HG03378 (cell line): ENCODE measurements at regions not wholly inside any gene's neighbourhood (a gene's known extent, or its start where the extent isn't known, plus 50 kb on each side); places are given as distances from the start of the nearest gene placed in this dataset.
"Not testable (repeated sequence)": the region's sequence is repeated elsewhere in the genome, so short reads cannot be mapped to it uniquely, and the experiment has no call there.

ENCODE experiments used
- ATAC-seq: cut with Tn5 transposase; IDR thresholded peaks from one replicate; pipeline ENCODE4 v1.9.1; 2021; ENCODE audit warnings: mild to moderate bottlenecking, moderate library complexity; ENCODE audit not compliant: unreplicated experiment

DNA sequence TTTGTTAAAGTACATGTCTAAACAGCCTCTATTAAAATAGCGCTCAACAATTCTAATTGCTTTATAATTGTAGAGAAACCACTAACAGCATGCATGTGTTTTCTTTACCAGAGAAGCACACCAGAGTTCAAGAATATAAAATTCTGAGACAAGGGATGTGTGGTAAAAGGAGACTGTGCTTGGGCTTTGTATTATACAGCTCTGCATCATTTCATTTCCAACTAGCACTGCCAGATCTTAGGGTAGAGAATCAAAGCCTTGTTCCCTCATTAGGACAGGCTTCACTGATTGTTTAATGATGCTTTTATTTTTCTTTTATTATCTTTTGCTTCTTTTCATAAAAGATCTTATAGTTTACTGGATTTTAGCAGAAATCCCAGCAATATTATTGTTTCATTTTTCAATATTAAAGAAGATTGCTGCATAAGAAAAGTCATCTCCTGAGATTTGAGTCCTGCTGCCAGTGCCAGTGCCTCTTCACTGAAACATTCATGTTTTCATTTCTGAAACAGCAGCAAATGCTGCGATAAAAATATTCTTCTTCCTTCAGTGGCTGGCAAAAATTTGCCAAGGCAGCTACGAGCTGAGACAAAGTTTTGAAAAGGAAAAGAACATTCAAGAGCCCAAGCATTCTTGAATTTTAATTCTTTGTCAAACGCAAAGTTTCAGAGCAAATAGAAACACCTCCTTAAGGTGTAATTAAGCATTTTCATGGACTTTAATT, 491.0 kb upstream of the PIK3R1 start:
- no peak for ATAC-seq

DNA sequence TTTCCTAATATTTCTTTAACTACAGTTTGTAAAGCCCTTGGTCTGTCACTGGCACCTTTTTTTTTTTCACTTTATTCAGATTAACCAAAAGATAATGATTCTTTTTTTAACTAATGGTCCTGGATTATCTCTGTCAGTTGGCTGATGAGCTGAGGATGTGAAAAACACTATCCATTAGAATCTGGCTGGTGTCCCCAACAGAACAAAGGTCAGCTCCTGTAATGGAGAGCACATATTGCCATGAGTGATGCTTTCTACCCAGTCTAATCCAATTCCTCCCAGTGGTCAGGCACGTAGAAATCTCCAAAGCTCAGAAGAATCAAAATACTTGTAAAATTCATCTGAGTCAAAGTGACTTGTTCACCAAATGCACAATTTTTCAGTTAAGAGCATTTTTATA, 491.7 kb upstream of the PIK3R1 start:
- ATAC-seq: no peak

DNA sequence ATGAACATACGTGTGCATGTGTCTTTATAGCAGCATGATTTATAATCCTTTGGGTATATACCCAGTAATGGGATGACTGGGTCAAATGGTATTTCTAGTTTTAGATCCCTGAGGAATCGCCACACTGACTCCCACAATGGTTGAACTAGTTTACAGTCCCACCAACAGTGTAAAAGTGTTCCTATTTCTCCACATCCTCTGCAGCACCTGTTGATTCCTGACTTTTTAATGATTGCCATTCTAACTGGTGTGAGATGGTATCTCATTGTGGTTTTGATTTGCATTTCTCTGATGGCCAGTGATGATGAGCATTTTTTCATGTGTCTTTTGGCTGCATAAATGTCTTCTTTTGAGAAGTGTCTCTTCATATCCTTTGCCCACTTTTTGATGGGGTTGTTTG, 493.0 kb upstream of the PIK3R1 start:
- ATAC-seq: not testable (repeated sequence)

DNA sequence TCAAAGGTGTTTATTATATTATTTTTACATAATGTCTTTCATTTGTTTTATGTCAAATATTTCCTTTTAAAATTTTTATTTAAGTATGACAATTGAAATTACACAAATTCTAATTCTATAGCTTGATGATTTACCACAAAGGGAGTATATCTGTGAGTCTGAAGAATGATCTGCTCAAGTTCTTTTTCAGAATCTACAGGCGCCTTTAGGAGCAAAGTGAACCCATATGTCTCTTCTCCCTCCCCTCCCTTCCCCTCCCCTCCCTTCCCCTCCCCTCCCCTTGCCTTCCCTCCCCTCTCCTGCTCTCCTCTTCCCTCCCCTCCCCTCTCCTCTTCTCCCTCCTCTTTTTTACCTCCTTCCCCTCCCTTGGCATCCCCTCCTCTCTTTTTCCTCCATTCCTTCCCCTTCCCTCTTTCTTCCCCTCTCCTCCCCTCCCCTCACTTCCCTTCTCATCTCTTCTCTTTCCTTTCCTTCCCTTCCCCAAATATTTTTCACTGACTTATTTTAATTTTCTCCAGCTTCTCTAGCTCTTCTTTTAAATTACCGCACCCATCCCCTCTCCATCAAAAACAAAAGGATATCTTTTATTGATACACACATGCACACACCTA, 495.3 kb upstream of the PIK3R1 start:
- ATAC-seq: no peak

DNA sequence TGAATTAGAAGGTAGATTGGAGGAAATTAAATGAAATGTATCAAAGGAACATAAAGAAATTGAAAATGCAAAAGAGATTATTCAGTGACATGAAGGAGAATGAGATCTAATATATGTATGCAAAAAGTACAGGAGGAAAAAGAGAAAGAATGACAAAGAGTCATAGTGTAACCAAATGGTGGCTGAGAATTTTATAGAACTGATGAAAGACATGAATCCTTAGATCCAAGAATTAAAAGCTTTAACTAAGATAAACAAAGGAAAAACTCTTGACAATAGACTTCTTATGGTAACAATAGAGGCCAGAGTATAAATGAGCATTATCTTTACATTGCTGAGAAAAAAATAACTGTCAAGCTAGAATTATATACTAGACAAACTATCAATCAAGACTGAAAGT, 505.4 kb upstream of the CD180 start:
- no peak for ATAC-seq

DNA sequence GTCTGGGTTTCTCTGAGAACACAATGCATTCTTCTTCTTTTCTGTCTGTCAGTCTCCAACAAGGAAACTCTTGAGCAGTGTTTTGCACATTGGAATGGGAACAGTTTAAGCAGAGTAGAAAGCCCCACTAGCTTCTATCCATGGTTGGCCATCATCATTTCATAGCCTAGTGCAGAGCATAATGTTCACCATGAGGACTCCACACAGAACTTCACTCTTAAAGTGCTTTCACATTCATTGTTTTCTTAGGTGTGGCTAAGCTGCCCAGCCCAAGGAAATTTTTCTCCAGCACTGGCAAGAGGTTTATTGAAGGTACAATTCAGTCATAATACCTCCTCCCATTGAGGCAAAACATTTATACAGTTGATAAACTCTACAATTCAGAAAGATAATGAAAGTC, 503.0 kb upstream of the CD180 start:
- no peak for ATAC-seq

DNA sequence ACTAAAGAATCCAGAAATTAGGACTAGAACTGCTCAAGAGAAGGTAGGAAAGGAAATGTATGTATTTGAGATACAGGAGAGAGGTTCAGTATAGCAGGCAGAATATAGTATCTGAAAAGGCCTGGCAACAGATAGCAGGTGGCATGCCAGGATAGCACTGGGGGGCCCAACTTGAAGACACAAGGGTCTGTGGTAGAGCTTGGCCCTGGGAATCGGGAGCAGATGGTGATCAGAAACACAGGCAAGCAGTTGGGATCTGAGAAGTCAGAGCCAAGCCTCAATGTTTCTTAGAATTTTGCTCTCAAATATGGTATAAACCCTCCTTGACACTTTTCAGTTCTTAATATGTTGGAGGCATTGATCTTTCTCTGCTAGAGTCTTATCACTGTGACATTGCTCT, 499.8 kb upstream of the CD180 start:
- ATAC-seq: no peak

DNA sequence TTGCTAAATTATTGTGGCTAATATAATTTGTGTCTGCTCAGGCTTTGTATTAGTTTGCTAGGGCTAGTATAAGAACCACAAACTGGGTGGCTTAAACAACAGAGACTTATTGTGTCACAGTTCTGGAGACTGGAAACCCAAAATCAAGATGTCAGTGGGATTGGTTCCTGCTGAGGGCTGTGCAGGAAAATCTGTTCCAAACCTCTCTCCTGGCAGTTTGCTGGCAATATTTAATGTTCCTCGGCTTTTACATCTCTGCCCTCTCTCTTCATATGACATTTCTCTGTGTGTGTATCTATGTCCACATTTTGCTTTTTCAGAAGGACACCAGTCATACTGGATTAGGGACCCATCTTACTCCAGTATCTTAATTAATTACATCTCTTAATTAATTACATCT, 498.8 kb upstream of the CD180 start:
- ATAC-seq: no peak

DNA sequence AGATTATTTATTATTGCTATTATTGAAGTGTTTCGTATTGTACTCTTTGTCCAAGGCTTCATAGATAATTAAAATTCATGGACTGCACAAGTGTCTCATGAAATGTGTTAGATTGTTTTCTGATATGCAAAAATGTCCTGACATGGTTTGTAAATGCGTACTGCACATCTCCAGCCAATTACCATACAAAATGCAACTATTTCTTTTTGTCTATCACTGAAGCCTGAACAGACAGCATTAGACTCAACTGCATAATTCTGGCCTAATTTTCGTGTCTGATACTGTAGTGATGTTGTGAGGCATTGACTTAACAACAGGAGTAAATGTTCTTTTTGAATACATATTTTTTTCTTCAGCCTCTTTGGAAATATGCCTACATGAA, 498.2 kb upstream of the CD180 start:
- ATAC-seq: no peak

DNA sequence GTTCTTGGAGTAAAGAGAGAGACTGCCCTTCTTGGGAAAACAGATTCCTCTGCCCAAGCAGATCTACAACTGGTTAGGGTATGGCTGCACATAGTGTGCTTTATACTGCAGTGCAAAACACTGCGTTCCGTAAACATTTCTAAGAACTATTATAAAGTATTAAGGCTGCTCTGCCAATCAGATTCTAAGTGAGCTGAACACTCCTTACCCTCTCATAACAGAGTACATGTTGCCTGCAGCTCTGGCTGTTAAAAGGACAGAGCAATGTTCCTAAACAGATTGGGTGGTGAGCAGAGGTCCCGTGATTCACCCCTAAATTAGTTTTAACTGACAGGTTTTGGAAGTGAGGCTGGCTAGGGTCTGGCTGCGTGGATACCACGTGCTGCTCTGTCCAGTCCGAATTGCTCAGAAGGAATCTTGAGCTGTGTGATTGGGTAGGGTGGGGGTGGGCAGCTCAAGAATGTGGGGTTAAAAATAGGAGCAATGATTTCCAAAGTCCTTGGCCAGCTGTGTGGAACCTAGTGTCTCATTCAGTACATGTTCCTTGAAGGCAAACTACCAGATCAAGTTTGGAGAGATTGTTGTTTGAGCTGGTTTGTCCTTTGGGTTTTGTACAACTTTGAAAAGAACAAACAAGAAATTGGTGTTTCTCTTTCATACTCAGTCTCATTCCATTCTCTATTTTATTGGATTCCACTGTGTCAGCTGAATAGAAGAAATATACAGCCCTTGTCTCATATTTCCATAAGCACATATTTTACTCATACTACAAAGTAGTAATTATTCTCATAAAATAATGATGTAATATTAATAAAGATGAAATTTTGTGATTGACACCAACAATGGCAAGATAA, 497.6 kb upstream of the CD180 start:
- ATAC-seq: no peak

DNA sequence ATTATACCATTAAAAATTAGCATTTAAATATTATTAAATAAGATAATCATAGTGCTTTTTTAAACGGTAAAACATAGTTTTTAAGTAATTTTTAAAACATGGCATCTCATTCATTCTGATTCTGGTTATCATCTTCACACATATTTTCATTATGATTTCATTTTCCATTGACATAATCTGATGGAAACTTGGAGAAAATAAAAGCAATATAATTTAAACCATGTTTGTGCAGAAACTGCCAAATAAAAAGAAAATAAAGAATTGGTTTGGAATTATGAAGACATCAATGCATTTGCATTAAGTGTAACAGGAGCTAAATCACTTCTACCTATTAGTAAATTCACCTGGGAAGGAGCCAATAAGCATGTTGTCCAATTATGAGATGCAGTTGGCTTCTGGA, 490.1 kb upstream of the CD180 start:
- no peak for ATAC-seq

DNA sequence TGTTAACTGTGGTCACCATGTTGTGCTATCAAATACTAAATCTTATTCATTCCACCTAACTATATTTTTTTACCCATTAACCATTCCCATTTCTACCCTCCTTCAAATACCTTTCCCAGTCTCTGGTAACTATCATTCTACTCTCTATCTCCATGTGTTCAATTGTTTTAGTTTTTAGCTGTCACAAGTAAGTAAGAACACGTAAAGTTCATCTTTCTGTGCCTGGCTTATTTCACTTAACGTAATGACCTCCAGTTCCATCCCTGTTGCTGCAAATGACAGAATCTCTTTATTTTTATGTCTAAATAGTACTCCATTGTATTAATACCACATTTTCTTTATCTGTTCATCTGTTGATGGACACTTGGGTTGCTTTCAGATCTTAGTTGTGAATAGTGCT, 485.1 kb upstream of the CD180 start:
- ATAC-seq: no peak

DNA sequence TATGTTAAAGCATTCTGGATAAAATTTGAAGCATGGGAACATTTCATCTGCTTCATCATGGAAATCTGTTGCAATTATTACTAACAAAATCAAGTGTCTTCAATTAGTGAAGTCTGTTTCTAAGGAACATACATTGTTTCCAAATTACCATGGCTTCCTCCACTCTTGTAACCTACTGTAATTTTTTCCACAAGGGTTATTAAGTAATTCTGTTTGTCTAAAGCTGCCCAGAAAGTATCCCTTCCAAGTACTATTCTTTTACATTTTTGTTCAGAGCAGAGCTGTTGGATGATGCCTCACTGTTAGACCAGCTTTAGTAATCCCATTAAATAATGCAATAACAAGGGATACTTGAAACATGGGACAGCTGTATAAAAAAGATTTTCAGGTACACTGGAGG, 483.5 kb upstream of the CD180 start:
- no peak for ATAC-seq

DNA sequence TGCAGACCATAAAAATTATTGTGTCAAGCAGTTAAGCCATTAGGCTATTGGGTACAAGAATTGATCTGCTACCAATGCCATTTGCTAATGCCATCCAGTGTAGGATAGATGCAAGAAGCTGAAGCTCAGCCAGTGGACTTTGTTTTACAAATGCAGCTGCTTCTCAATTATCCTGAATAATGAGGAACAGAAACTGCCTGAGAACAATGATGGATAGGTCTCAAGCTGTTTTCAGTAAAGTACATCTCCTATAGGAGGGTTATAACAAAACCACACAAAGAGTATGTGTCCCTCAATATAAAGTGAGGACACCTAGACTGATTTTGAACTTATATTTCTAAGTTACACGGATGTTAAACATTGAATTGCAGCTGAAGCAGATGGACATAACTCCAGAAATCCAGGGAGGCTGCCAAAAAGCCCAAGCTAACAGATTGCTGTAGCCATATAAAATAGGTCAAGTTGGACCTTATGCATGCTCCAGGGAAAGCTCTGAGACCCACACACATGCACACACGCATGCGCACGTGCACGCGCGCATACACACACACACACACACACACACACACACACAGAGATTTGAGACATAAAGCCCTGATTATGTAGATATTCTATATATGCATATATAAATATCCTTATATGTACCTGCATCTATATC, 482.7 kb upstream of the CD180 start:
- ATAC-seq: no peak

DNA sequence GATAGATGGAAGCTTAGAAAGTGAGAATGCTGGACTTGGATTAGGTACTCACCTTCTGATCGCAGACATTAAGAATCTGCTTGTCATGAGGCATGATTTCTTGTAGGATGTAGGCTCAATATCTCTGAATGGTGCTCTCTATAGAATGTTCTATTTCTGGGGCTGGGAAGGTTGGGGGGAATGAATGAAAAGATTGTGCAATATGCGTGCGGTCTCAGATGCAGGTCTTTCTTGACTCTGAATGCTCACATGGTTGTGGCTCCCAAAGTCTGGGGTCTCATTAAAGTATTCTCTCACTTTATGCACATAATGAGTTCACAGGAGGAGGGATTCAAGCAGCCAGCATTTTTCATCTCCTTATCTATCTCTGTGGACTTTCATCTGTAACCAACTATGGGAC, 482.0 kb upstream of the CD180 start:
- ATAC-seq: no peak

DNA sequence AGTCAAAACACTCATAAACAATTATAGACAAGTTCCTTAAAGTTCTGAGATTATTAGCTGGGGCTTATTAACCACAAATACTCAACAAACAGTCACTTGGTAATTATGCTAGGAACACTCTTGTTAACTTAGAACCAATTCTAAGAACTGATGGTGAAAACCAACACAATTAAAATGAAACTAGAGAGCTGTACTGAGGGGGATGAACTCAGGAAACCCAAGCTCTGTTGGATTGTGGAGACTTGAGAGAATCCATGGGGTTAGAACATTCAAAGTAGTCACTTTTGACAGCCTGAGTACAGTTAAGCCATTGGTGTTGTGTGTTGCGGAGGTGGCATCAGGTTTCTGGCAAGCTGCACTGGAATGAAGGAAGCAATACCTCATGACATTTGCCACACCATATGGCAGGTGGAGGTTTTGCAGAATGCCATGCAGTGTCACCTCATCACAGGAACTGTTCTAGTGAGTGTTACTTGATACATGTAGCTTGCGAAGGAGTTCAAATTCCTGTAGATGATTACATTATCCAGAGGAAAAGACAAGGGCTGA, 480.9 kb upstream of the CD180 start:
- ATAC-seq: no peak

DNA sequence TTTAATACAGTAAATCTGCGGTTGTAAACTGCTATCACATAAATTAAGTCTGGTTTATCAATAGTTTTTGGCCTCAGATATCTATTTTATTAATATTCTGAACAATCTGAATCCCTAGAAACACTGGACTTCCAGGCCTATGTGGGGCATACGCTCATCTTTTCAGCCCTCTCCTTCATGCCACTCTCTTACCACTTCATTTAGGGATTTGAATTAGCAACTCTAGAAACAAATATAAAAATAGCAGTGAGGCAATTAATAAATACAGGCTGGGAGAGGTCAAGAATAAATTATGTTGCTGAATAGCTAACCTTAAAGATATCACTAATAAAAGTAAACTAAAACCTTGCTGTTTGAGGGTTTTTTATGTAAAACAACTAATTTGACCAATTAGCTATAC, 480.3 kb upstream of the CD180 start:
- ATAC-seq: no peak

DNA sequence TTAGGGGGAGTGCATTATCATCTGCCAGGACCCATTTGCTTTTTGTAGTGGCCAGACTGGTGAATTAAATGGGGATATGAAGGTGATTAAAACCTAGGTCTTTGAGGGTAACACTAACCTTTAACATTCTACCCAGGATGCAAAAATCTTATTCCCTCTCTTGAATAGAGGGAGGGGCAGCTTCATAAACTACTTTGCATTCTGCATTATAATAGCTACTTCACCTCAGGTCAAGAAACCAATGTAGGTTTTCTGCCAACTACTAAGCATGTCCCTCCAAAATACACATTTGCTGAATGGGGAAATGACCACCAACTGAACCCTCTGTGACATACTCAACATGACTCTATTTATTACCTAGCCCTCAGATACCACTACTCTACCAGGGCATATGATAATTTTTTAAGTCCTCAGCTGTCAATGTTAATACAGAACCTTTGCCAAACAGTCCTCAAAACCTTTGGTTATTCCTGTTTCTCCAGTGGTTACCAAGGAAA, 477.6 kb upstream of the CD180 start:
- no peak for ATAC-seq

DNA sequence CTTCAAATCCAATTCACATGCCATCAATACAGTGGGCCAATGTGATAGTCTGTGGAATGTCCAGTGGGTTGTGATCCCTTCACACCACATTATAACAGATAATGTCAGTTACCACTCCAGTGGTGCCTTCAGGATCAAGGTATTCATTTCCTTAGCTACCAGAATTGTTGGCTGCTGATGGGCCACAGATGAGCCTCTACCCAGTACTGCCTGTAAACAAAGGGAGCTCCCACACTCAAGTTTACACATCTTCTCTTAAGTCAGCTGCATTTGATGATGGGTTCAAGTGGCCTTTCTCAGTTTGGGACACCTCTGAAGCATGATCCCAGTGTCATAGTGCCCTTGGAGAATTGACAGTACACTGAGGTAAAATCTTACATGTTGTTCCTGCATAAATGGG, 477.0 kb upstream of the CD180 start:
- ATAC-seq: no peak

DNA sequence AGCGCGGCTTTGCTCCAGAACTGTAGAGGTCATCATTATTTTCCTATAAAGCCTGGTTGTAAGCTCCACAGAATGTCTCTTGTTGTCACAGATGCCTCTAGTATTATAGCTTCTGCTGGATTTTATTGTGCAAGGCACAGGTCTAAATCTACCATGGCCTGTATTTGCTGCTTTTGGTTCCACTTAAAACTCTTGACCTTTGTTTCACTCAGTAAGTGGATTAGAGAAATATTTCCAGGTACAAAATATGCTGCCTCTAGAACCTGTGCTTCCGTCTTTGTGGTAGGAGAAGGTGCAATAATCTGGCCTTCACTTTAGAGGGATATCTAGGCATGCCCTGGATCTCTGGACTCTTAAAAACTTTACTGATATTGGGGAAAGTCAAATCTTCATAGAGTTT, 476.6 kb upstream of the CD180 start:
- no peak for ATAC-seq

DNA sequence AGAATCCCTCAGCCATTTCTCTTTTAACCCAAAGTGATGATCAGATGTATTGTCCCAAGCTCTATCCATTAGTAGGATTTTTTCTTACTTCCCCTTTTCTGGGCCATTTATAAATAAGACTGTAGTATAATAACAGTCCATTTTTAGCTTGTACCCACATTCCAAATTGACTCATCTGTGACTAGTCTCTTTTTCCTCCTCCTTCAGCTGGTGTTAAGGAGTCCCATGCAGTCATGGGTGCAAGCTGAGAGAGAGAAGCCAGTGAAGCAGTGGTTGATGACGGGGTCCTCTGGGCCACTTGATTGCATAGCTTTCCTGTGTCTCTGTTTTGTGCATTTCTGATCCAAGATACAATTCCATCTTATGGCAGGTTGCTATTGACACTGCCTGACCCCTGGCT, 476.0 kb upstream of the CD180 start:
- no peak for ATAC-seq
